ENCODE measurements at regions not wholly inside any gene's neighbourhood (a gene's known extent, or its start where the extent isn't known, plus 50 kb on each side); places are given as distances from the start of the nearest gene placed in this dataset.

DNA sequence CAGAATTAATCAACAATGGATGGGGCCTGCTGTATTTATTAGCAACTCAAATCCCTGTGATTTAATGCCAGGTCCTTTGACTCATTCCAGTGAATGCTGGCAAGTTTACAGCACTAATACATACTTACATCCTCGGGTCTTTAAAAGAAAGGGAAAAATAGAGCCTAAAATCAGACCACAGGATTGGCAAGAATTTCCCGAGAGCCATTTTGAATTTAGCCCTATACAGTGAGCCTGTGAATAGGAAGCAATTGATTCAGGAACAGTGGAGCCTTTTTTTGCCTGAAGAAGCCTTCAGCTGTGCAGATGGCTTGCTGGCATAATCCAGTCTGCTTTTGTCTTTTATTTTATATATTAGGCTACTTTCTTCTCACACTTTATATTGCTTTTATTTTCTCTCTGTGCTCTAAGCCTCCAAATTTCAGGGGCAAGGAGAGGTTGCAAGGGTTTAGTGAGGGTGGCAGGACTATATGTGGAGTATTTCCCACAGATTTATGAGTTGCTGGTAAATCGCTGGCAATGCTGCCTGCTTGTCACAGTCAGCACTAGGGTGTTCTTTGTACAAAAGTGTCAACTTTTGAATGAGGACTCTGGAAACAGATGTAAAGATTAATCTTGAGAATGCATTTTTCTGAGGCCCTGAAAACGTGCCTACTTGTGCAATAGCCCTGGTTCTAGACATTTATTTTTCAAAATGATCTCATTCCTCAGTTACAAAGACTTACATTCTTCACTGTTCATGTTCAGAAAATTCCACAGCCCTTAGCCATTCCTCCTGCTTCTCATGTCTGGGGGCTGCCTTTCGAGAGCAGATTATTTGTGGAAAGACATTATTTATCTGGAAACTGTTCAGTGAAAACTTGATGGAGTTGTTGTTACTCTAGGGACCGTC, 303.5 kb downstream of the SPRY1 start:
- TF ChIP-seq, protein P1, sequence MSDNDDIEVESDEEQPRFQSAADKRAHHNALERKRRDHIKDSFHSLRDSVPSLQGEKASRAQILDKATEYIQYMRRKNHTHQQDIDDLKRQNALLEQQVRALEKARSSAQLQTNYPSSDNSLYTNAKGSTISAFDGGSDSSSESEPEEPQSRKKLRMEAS (IDR thresholded peaks at IDR 0.05; ENCODE audit: low read depth), result peak; percentile 53; the same call in 1 of the 2 replicates
- no peak for TF ChIP-seq CTCF (IDR thresholded peaks at IDR 0.05)
- TF ChIP-seq TAF1 (IDR thresholded peaks at IDR 0.05; ENCODE audit: borderline replicate concordance, low read depth, low read length), result no peak
- TF ChIP-seq GABPA (IDR thresholded peaks at IDR 0.05; ENCODE audit: low read depth), result no peak
- peak; percentile 84 for TF ChIP-seq NFIC (IDR thresholded peaks at IDR 0.05; ENCODE audit: borderline replicate concordance)
- TF ChIP-seq, protein P2, sequence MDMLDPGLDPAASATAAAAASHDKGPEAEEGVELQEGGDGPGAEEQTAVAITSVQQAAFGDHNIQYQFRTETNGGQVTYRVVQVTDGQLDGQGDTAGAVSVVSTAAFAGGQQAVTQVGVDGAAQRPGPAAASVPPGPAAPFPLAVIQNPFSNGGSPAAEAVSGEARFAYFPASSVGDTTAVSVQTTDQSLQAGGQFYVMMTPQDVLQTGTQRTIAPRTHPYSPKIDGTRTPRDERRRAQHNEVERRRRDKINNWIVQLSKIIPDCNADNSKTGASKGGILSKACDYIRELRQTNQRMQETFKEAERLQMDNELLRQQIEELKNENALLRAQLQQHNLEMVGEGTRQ (IDR thresholded peaks at IDR 0.05; ENCODE audit: borderline replicate concordance, low read depth, low read length), result no peak
- no peak for TF ChIP-seq RCOR1 (IDR thresholded peaks at IDR 0.05; ENCODE audit: low read length)
- no peak for TF ChIP-seq SMC3 (IDR thresholded peaks at IDR 0.05; ENCODE audit: low read depth, low read length)
- TF ChIP-seq RAD21 (IDR thresholded peaks at IDR 0.05; ENCODE audit: low read length), result no peak
- TF ChIP-seq TCF12 (IDR thresholded peaks at IDR 0.05), result peak; percentile 52
- TF ChIP-seq EP300 (IDR thresholded peaks at IDR 0.05; ENCODE audit: borderline replicate concordance in 1 of 2, low read depth in 1 of 2, low read length in 1 of 2), result peak in 1 of 2 experiments; percentile 53; a peak in 1 of 4 replicates

Measured in SK-N-SH (cell line).